Stomach (tissue), 8 donors: ENCODE measurements at regions not wholly inside any gene's neighbourhood (a gene's known extent, or its start where the extent isn't known, plus 50 kb on each side); places are given as distances from the start of the nearest gene placed in this dataset.

Experiments
- DNase-seq, 2 donors: peaks; one replicate each; pipeline versions ENCODE4 v3.0.0 to v3.0.0-alpha.2; 2013 to 2019
- H3K27ac ChIP-seq, 5 donors: fragments of 200-600 bp in 4 of 5; sonication (generic) in 4 of 5; one replicate each; pipeline ENCODE4 v1.5.1; 2013 to 2019; ENCODE audit warnings: mild to moderate bottlenecking in 1 of 5, moderate library complexity in 1 of 5
- H3K27me3 ChIP-seq, 3 donors: fragments of 200-600 bp; sonication (generic); one replicate each; pipeline ENCODE4 v1.5.1; 2017 to 2019; ENCODE audit warnings: mixed run types in 1 of 3
- H3K36me3 ChIP-seq, 4 donors: fragments of 200-600 bp; sonication (generic); 1 replicate in 3 of 4; 2 replicates in 1 of 4; pipeline ENCODE4 v1.5.1; 2016 to 2019
- H3K4me1 ChIP-seq, 4 donors: fragments of 200-600 bp; sonication (generic); one replicate each; pipeline ENCODE4 v1.5.1; 2016 to 2019
- H3K4me3 ChIP-seq, 4 donors: fragments of 200-600 bp; sonication (generic) in 3 of 4; one replicate each; pipeline ENCODE4 v1.5.1; 2016 to 2019; ENCODE audit warnings: mild to moderate bottlenecking in 1 of 4
- H3K9me3 ChIP-seq, 4 donors: fragments of 200-600 bp; sonication (generic); one replicate each; pipeline ENCODE4 v1.5.1; 2016 to 2019
- CTCF ChIP-seq, 7 experiments: fragments of 450-650 bp in 4 of 7; fragments of 200-600 bp in 3 of 7; sonication (generic) in 3 of 7; IDR thresholded peaks; one replicate each; pipeline ENCODE4 v1.5.1; 2016 to 2019; ENCODE audit warnings: antibody characterized with exemption in 7 of 7, control low read depth in 2 of 7, mild to moderate bottlenecking in 1 of 7
- EP300 ChIP-seq: sonication (generic); formaldehyde crosslinking; IDR thresholded peaks from one replicate; pipeline ENCODE4 v1.6.1; 2017; ENCODE audit warnings: antibody characterized with exemption
- POLR2A ChIP-seq, 4 donors: fragments of 450-650 bp; IDR thresholded peaks; one replicate each; pipeline ENCODE4 v1.6.1; 2016; ENCODE audit warnings: antibody characterized with exemption in 4 of 4, control low read depth in 2 of 4, mild to moderate bottlenecking in 1 of 4, moderate library complexity in 1 of 4
- POLR2AphosphoS5 ChIP-seq, 3 donors: sonication (generic); formaldehyde crosslinking; IDR thresholded peaks; one replicate each; pipeline ENCODE4 v1.6.1; 2016; ENCODE audit warnings: antibody characterized with exemption in 3 of 3
- WGBS, 5 donors: extraction: QIAGEN DNeasy Blood & Tissue Kit in 3 of 5; methylation state at CpG; one replicate each; pipeline versions ENCODE4 v1.1.5 to v1.1.7; 2013 to 2018; 5-methylcytosine and 5-hydroxymethylcytosine counted together
- intact Hi-C: fragments of 100-400 bp; cut with DNase I; formaldehyde crosslinking; loops from one replicate; pipeline ENCODE4 v1.15.1; 2023; ENCODE audit warnings: low total_unique reads
- donor health status: healthy with polysubstance abuse.
- donor health status: Bipolar disorder and iron deficiency.
- donor health status: healthy.

- intact Hi-C loops = no loop called here
- TF ChIP-seq CTCF (IDR thresholded peaks at IDR 0.05) (no peak), POLR2A (IDR thresholded peaks at IDR 0.05) (no peak), POLR2AphosphoS5 (IDR thresholded peaks at IDR 0.05) (no peak), EP300 (no peak)
- WGBS, 5 donors = 56 to 91% (median 82%) methylated on average over 2 of the region's 2 CpGs
- H3K36me3 ChIP-seq = peaks cover 0 to 17% (median 6%) of the 10 kb centered on the region in 4 donors
- no peak overlapping the region for H3K4me3 ChIP-seq
- no peaks in the 10 kb centered on the region for H3K27me3 ChIP-seq
- no peak overlapping the region for H3K27ac ChIP-seq
- no peaks in the 10 kb centered on the region for H3K9me3 ChIP-seq
- no peaks in the 10 kb centered on the region for H3K4me1 ChIP-seq
- no peak for DNase-seq
Observed at GRCh38 chrX:74234818-74235217, 69.2 kb upstream of the ZCCHC13 start.

- TF ChIP-seq EP300 (no peak), POLR2A (IDR thresholded peaks at IDR 0.05) (no peak)
- DNase-seq = peak in 1 of 2 donors; percentile 36
- intact Hi-C loops = no loop called here
- no peaks in the 10 kb centered on the region for H3K9me3 ChIP-seq
- no peak overlapping the region for H3K27ac ChIP-seq
- no peaks in the 10 kb centered on the region for H3K27me3 ChIP-seq
- H3K4me1 ChIP-seq = no peaks in the 10 kb centered on the region
- WGBS, 5 donors = 71 to 96% (median 80%) methylated on average over 3 of the region's 3 CpGs
- no peak overlapping the region for H3K4me3 ChIP-seq
- peaks cover 0 to 4% (median 2%) of the 10 kb centered on the region in 4 donors for H3K36me3 ChIP-seq
Observed at GRCh38 chrX:74232859-74233258, 71.1 kb upstream of the ZCCHC13 start.

- Histone ChIP-seq H3K4me1 (no peaks in the 10 kb centered on the region), H3K4me3 (no peak overlapping the region), H3K27ac (no peak overlapping the region), H3K9me3 (no peaks in the 10 kb centered on the region), H3K27me3 (no peaks in the 10 kb centered on the region), H3K36me3 (peaks cover 0 to 8% (median 2%) of the 10 kb centered on the region in 4 donors)
- DNase-seq = no peak
- TF ChIP-seq EP300 = no peak
- TF ChIP-seq CTCF (IDR thresholded peaks at IDR 0.05) = no peak
- TF ChIP-seq POLR2AphosphoS5 (IDR thresholded peaks at IDR 0.05) = no peak
- no peak for TF ChIP-seq POLR2A (IDR thresholded peaks at IDR 0.05)
- 46 to 74% (median 51%) methylated on average over 5 of the region's 5 CpGs for WGBS, 5 donors
- intact Hi-C loops = no loop called here
Observed at GRCh38 chrX:74231625-74232024, 72.4 kb upstream of the ZCCHC13 start.

GRCh38 chrX:74230094-74230493, 73.9 kb upstream of the ZCCHC13 start:
- no peak for DNase-seq
- intact Hi-C loops = no loop called here
- Histone ChIP-seq H3K9me3 (peaks cover 0 to 7% (median 3%) of the 10 kb centered on the region in 4 donors), H3K27ac (no peak overlapping the region), H3K4me3 (no peak overlapping the region), H3K36me3 (peaks cover 0 to 12% (median 6%) of the 10 kb centered on the region in 4 donors), H3K4me1 (no peaks in the 10 kb centered on the region), H3K27me3 (no peaks in the 10 kb centered on the region)
- TF ChIP-seq EP300 = no peak
- TF ChIP-seq POLR2AphosphoS5 (IDR thresholded peaks at IDR 0.05) = no peak
- TF ChIP-seq POLR2A (IDR thresholded peaks at IDR 0.05) = no peak
- TF ChIP-seq CTCF (IDR thresholded peaks at IDR 0.05) = no peak

- peaks cover 0 to 16% (median 6%) of the 10 kb centered on the region in 4 donors for H3K36me3 ChIP-seq
- no peaks in the 10 kb centered on the region for H3K4me1 ChIP-seq
- intact Hi-C loops = no loop called here
- H3K9me3 ChIP-seq = peaks cover 0 to 13% (median 6%) of the 10 kb centered on the region in 4 donors
- no peak for DNase-seq
- H3K27ac ChIP-seq = no peak overlapping the region
- H3K4me3 ChIP-seq = no peak overlapping the region
- 94 to 100% (median 97%) methylated on average over 4 to 5 of the region's 5 CpGs for whole genome bisulfite sequencing, 5 donors
- no peak for TF ChIP-seq CTCF (IDR thresholded peaks at IDR 0.05)
- no peak for TF ChIP-seq POLR2AphosphoS5 (IDR thresholded peaks at IDR 0.05)
- no peak for TF ChIP-seq POLR2A (IDR thresholded peaks at IDR 0.05)
- no peak for TF ChIP-seq EP300
- no peaks in the 10 kb centered on the region for H3K27me3 ChIP-seq
Observed at GRCh38 chrX:74225111-74225510, 78.9 kb upstream of the ZCCHC13 start.
